HCT116 (cell line): ENCODE measurements at regions not wholly inside any gene's neighbourhood (a gene's known extent, or its start where the extent isn't known, plus 50 kb on each side); places are given as distances from the start of the nearest gene placed in this dataset.

ENCODE experiments used
- ATAC-seq: fragments of 200-7000 bp; cut with Tn5 transposase; 2 replicates; pipeline ENCODE4 v1.9.1; 2020; ENCODE audit warnings: mild to moderate bottlenecking, moderate library complexity
- BruUV-seq: library from RNA; stranded (reverse); fragments of 400-500 nt; replicated peaks from 2 replicates; lab custom pipeline; 2021; lab: Mats Ljungman, UMichigan
- CTCF ChIA-PET: fragments of 300-600 bp; sonication (Branson Sonifier 250); formaldehyde crosslinking; loops from one replicate; lab custom pipeline; 2021; ENCODE audit warnings: antibody characterized with exemption; lab: Charles Lee
- POLR2A ChIA-PET: fragments of 300-600, 350-600 bp; sonication (Branson Sonifier 250); formaldehyde crosslinking; loops from one replicate; lab custom pipeline; 2021; ENCODE audit warnings: antibody characterized with exemption; lab: Charles Lee
- RAD21 ChIA-PET, 2 experiments: fragments of 300-600 bp; sonication (Branson Sonifier 250); formaldehyde crosslinking; loops; one replicate each; lab custom pipeline; 2023; ENCODE audit warnings: low total read pairs in 2 of 2; ENCODE audit not compliant: uncharacterized antibody in 2 of 2, unreplicated experiment in 2 of 2, low non-redundant PET in 1 of 2; lab: Charles Lee
- DNase-seq: peaks from one replicate; pipeline ENCODE4 v3.0.0-alpha.2; 2010; ENCODE audit warnings: low read depth, low spot score
- H2AFZ ChIP-seq: fragments of 200-600 bp; shearing (Covaris generic), sonication (generic); 2 replicates; pipeline ENCODE4 v1.6.1; 2017; ENCODE audit warnings: low read depth, mixed run types, mixed read lengths, antibody characterized with exemption, low read length; ENCODE audit not compliant: poor library complexity, severe bottlenecking
- H3K27ac ChIP-seq: 2 replicates; pipeline ENCODE4 v1.5.1; 2012; ENCODE audit warnings: low read depth, low read length
- H3K27me3 ChIP-seq: fragments of 200-600 bp; sonication (generic); 2 replicates; pipeline ENCODE4 v1.6.1; 2016; ENCODE audit warnings: mixed run types, low read length, mixed read lengths; ENCODE audit not compliant: insufficient read depth
- H3K36me3 ChIP-seq, 2 experiments: fragments of 200-500 bp in 1 of 2; fragments of 200-600 bp in 1 of 2; sonication (Bioruptor generic) in 1 of 2; sonication (generic) in 1 of 2; 2 replicates each; pipeline versions ENCODE4 v1.5.1 to v1.6.1; 2014 to 2016; ENCODE audit warnings: low read length in 2 of 2, inconsistent platforms in 1 of 2, mixed read lengths in 1 of 2, mixed run types in 1 of 2; ENCODE audit not compliant: insufficient read depth in 2 of 2, control insufficient read depth in 1 of 2
- H3K4me1 ChIP-seq, 2 experiments: fragments of 200-600 bp in 1 of 2; sonication (generic) in 1 of 2; 2 replicates each; pipeline versions ENCODE4 v1.5.1 to v1.6.1; 2012 to 2017; ENCODE audit warnings: low read length in 2 of 2, inconsistent platforms in 1 of 2, mild to moderate bottlenecking in 1 of 2, mixed read lengths in 1 of 2, mixed run types in 1 of 2, moderate library complexity in 1 of 2; ENCODE audit not compliant: insufficient read depth in 2 of 2, control insufficient read depth in 1 of 2
- H3K4me2 ChIP-seq: fragments of 200-600 bp; sonication (generic); 2 replicates; pipeline ENCODE4 v1.6.1; 2017; ENCODE audit warnings: mixed run types, low read length, mixed read lengths
- H3K4me3 ChIP-seq, 2 experiments: fragments of 200-600 bp in 1 of 2; sonication (generic) in 1 of 2; replicated peaks in 1 of 2; 2 replicates each; pipeline ENCODE4 v1.5.1; 2011 to 2016; ENCODE audit warnings: low read length in 2 of 2, control low read depth in 1 of 2, low read depth in 1 of 2, mild to moderate bottlenecking in 1 of 2, mixed read lengths in 1 of 2, mixed run types in 1 of 2
- H3K79me2 ChIP-seq: fragments of 200-600 bp; sonication (generic); 2 replicates; pipeline ENCODE4 v1.6.1; 2017; ENCODE audit warnings: mild to moderate bottlenecking, mixed run types, low read length, moderate library complexity, mixed read lengths; ENCODE audit not compliant: insufficient read depth
- H3K9ac ChIP-seq: fragments of 200-600 bp; sonication (generic); 2 replicates; pipeline ENCODE4 v1.6.1; 2016; ENCODE audit warnings: low read length, mixed read lengths
- H3K9me2 ChIP-seq: fragments of 200-600 bp; sonication (generic), shearing (Covaris generic); 2 replicates; pipeline ENCODE4 v1.6.1; 2017; ENCODE audit warnings: mixed run types, mild to moderate bottlenecking, moderate library complexity; ENCODE audit not compliant: insufficient read depth
- H3K9me3 ChIP-seq, 2 experiments: fragments of 200-500 bp in 1 of 2; fragments of 200-600 bp in 1 of 2; sonication (Bioruptor generic) in 1 of 2; sonication (generic) in 1 of 2; 2 replicates each; pipeline ENCODE4 v1.6.1; 2014 to 2017; ENCODE audit warnings: low read length in 2 of 2, mixed read lengths in 2 of 2, inconsistent platforms in 1 of 2, low read depth in 1 of 2, mild to moderate bottlenecking in 1 of 2, mixed run types in 1 of 2, moderate library complexity in 1 of 2; ENCODE audit not compliant: control insufficient read depth in 1 of 2, insufficient read depth in 1 of 2
- H4K20me1 ChIP-seq: fragments of 200-600 bp; sonication (generic), shearing (Covaris generic); 2 replicates; pipeline ENCODE4 v1.6.1; 2017; ENCODE audit warnings: mixed run types, mild to moderate bottlenecking, moderate library complexity; ENCODE audit not compliant: insufficient read depth
- ATF3 ChIP-seq: IDR thresholded peaks from 2 replicates; pipeline ENCODE4 v1.6.1; 2012
- CEBPB ChIP-seq: IDR thresholded peaks from 2 replicates; pipeline ENCODE4 v1.6.1; 2012; ENCODE audit warnings: low read depth
- EZH2 ChIP-seq: fragments of 200-600 bp; sonication (generic); IDR thresholded peaks from 2 replicates; pipeline ENCODE4 v1.6.1; 2017; ENCODE audit warnings: antibody characterized with exemption, mixed run types
- FOSL1 ChIP-seq: IDR thresholded peaks from 2 replicates; pipeline ENCODE4 v1.6.1; 2012; ENCODE audit warnings: low read depth
- SRF ChIP-seq: IDR thresholded peaks from 2 replicates; pipeline ENCODE4 v1.6.1; 2012; ENCODE audit warnings: low read depth
- YY1 ChIP-seq: IDR thresholded peaks from 2 replicates; pipeline ENCODE4 v1.6.1; 2011; ENCODE audit warnings: low read length, low read depth, moderate library complexity, mild to moderate bottlenecking; ENCODE audit not compliant: insufficient replicate concordance; ENCODE audit errors: extremely low read depth
- ZBTB33 ChIP-seq: IDR thresholded peaks from 2 replicates; pipeline ENCODE4 v1.6.1; 2011; ENCODE audit warnings: mild to moderate bottlenecking, low read length, moderate library complexity; ENCODE audit not compliant: insufficient replicate concordance; ENCODE audit errors: extremely low read depth
- ZFX ChIP-seq: fragments of 450-650 bp; IDR thresholded peaks from 2 replicates; pipeline ENCODE4 v1.6.1; 2017
- intact Hi-C: fragments of 100-400 bp; cut with micrococcal nuclease; formaldehyde crosslinking; loops from 2 replicates; pipeline ENCODE4 v1.10.0; 2022

- ChIA-PET POLR2A (no interaction called here), RAD21 (no interaction called here), CTCF (no interaction called here)
- Histone ChIP-seq H3K36me3 (no peaks in the 10 kb centered on the region), H3K4me2 (no peak overlapping the region), H3K4me1 (no peaks in the 10 kb centered on the region), H3K27me3 (no peaks in the 10 kb centered on the region), H2AFZ (no peak overlapping the region), H3K27ac (no peak overlapping the region), H3K9ac (no peak overlapping the region), H3K4me3 (no peak overlapping the region), H3K79me2 (no peaks in the 10 kb centered on the region), H4K20me1 (no peaks in the 10 kb centered on the region), H3K9me2 (no peaks in the 10 kb centered on the region), H3K9me3 (no peaks in the 10 kb centered on the region)
- DNase-seq (no peak), ATAC-seq (no peak)
- intact Hi-C loops, result no loop called here
- no peak for TF ChIP-seq ZBTB33
- no TSS peak for BruUV-seq
Observed at GRCh38 chr13:43983373-43983772, 103.7 kb downstream of the LACC1 start.

DNA sequence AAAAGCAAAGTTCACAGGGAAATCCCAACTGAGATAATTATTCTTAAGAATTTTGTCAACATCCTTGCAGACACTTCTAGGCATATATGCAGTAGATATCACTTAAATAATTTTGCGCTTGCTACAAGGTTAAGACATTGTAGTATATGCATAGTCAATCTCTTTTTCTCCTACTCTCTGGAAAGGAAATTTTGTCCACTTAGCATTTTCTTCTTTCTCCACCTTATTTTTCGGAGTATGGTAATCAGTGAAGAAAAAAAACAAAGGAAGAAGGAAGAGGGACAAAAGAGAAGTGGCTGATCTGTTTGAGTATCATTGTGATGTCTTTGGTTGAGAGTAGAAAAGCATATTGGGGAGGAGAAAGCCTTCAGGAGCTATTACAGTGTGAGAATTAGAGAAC lies 104.6 kb downstream of the LACC1 start:
- no peaks in the 10 kb centered on the region for H3K79me2 ChIP-seq
- TF ChIP-seq EZH2 (no peak), YY1 (no peak), SRF (no peak), CEBPB (no peak), ZFX (no peak), ATF3 (no peak), FOSL1 (no peak)
- intact Hi-C loops, result no loop called here
- H3K9me3 ChIP-seq, result no peaks in the 10 kb centered on the region
- H3K4me1 ChIP-seq, result no peaks in the 10 kb centered on the region
- H3K4me2 ChIP-seq, result no peak overlapping the region
- no peaks in the 10 kb centered on the region for H4K20me1 ChIP-seq
- POLR2A ChIA-PET, result no interaction called here
- no peaks in the 10 kb centered on the region for H3K36me3 ChIP-seq
- no peak overlapping the region for H3K4me3 ChIP-seq
- no TSS peak for BruUV-seq
- no peaks in the 10 kb centered on the region for H3K9me2 ChIP-seq
- RAD21 ChIA-PET, result no interaction called here
- no peak overlapping the region for H2AFZ ChIP-seq
- CTCF ChIA-PET, result no interaction called here
- DNase-seq (no peak), ATAC-seq (no peak)
- no peak overlapping the region for H3K9ac ChIP-seq
- H3K27ac ChIP-seq, result no peak overlapping the region
- no peaks in the 10 kb centered on the region for H3K27me3 ChIP-seq
